ENCODE measurements at regions not wholly inside any gene's neighbourhood (a gene's known extent, or its start where the extent isn't known, plus 50 kb on each side); places are given as distances from the start of the nearest gene placed in this dataset.

DNA sequence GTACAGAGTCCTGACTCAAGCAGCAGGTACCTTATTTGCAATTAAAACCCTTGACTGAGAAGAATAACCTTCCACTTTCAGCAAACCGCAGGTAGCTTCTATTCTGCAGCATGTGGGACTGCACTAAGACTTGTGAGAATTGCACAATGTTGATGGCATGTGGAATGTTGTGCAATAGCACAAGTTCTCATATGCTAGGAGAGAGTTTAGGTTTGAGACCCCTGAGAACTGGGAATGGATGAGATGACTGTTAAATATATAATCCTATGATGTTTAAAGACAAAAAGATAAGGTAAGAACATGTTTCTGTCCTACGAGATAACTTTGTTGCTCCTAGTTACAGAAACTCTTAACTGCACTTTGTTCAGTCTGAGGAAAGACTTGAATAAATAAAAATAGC, 194.6 kb downstream of the OTOR start:
- Histone ChIP-seq H3K27ac (no peak overlapping the region), H3K4me3 (no peak overlapping the region)
- no peak for DNase-seq (ENCODE audit: low spot score)
- TF ChIP-seq, protein P1, sequence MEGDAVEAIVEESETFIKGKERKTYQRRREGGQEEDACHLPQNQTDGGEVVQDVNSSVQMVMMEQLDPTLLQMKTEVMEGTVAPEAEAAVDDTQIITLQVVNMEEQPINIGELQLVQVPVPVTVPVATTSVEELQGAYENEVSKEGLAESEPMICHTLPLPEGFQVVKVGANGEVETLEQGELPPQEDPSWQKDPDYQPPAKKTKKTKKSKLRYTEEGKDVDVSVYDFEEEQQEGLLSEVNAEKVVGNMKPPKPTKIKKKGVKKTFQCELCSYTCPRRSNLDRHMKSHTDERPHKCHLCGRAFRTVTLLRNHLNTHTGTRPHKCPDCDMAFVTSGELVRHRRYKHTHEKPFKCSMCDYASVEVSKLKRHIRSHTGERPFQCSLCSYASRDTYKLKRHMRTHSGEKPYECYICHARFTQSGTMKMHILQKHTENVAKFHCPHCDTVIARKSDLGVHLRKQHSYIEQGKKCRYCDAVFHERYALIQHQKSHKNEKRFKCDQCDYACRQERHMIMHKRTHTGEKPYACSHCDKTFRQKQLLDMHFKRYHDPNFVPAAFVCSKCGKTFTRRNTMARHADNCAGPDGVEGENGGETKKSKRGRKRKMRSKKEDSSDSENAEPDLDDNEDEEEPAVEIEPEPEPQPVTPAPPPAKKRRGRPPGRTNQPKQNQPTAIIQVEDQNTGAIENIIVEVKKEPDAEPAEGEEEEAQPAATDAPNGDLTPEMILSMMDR (IDR thresholded peaks at IDR 0.05) = no peak

- H3K27ac ChIP-seq = no peak overlapping the region
- TF ChIP-seq, protein P1 (IDR thresholded peaks at IDR 0.05) = no peak
- no peak for DNase-seq (ENCODE audit: low spot score)
- no peak overlapping the region for H3K4me3 ChIP-seq
These were observed 196.6 kb downstream of the OTOR start for GRCh38 chr20:16944745-16945144.

GRCh38 chr20:16945619-16946018, 197.5 kb downstream of the OTOR start:
- Histone ChIP-seq H3K4me3 (no peak overlapping the region), H3K27ac (no peak overlapping the region)
- TF ChIP-seq, protein P1 (IDR thresholded peaks at IDR 0.05) = no peak
- no peak for DNase-seq (ENCODE audit: low spot score)

GRCh38 chr20:16946097-16946496, 197.9 kb downstream of the OTOR start:
- TF ChIP-seq, protein P1 (IDR thresholded peaks at IDR 0.05) = no peak
- Histone ChIP-seq H3K4me3 (no peak overlapping the region), H3K27ac (no peak overlapping the region)
- DNase-seq (ENCODE audit: low spot score) = no peak

GRCh38 chr20:16947479-16947878, 199.3 kb downstream of the OTOR start:
- TF ChIP-seq, protein P1 (IDR thresholded peaks at IDR 0.05) = no peak
- H3K27ac ChIP-seq = peak overlapping the region in 1 of 2 donors; percentile 6
- DNase-seq (ENCODE audit: low spot score) = no peak
- no peak overlapping the region for H3K4me3 ChIP-seq

- DNase-seq (ENCODE audit: low spot score) = no peak
- Histone ChIP-seq H3K4me3 (no peak overlapping the region), H3K27ac (no peak overlapping the region)
- TF ChIP-seq, protein P1 (IDR thresholded peaks at IDR 0.05) = no peak
These were observed 203.7 kb downstream of the OTOR start for GRCh38 chr20:16951876-16952275.

GRCh38 chr20:16952965-16953364, 204.8 kb downstream of the OTOR start:
- TF ChIP-seq, protein P1 (IDR thresholded peaks at IDR 0.05) = no peak
- Histone ChIP-seq H3K27ac (no peak overlapping the region), H3K4me3 (no peak overlapping the region)
- DNase-seq (ENCODE audit: low spot score) = no peak
